Left lung (tissue), 4 donors: ENCODE measurements at regions not wholly inside any gene's neighbourhood (a gene's known extent, or its start where the extent isn't known, plus 50 kb on each side); places are given as distances from the start of the nearest gene placed in this dataset.
"Not testable (repeated sequence)": the region's sequence is repeated elsewhere in the genome, so short reads cannot be mapped to it uniquely, and the experiment has no call there.

Experiments
- ATAC-seq: fragments of 200-7000 bp; cut with Tn5 transposase; one replicate; pipeline ENCODE4 v1.9.1; 2020; ENCODE audit warnings: moderate library complexity
- DNase-seq, 4 donors: peaks; one replicate each; pipeline ENCODE4 v3.0.0-alpha.2; 2013 to 2020
- H3K27ac ChIP-seq, 2 donors: fragments of 200-600 bp; sonication (generic) in 1 of 2; one replicate each; pipeline versions ENCODE4 v1.5.0 to v1.8.0; 2020 to 2021
- H3K27me3 ChIP-seq, 2 donors: fragments of 200-600 bp; sonication (generic) in 1 of 2; one replicate each; pipeline versions ENCODE4 v1.5.0 to v1.8.0; 2020 to 2021
- H3K36me3 ChIP-seq, 2 donors: fragments of 200-600 bp; sonication (generic) in 1 of 2; one replicate each; pipeline versions ENCODE4 v1.5.0 to v1.8.0; 2020 to 2021
- H3K4me1 ChIP-seq, 2 donors: fragments of 200-600 bp; one replicate each; pipeline ENCODE4 v1.8.0; 2021
- H3K4me3 ChIP-seq, 2 donors: fragments of 200-600 bp; sonication (generic) in 1 of 2; one replicate each; pipeline versions ENCODE4 v1.5.0 to v1.8.0; 2020 to 2021; ENCODE audit warnings: mild to moderate bottlenecking in 1 of 2
- H3K9me3 ChIP-seq, 2 donors: fragments of 200-600 bp; sonication (generic) in 1 of 2; one replicate each; pipeline versions ENCODE4 v1.5.0 to v1.8.0; 2020 to 2021
- CTCF ChIP-seq, 2 donors: fragments of 200-600 bp; sonication (generic) in 1 of 2; IDR thresholded peaks; one replicate each; pipeline versions ENCODE4 v1.5.0 to v1.8.0; 2021; ENCODE audit warnings: antibody characterized with exemption in 2 of 2
- intact Hi-C, 2 donors: fragments of 100-400 bp; cut with DNase I; formaldehyde crosslinking; loops; one replicate each; pipeline versions ENCODE4 v1.11.2 to v1.14.2; 2022
- microRNA-seq, 2 donors: library from miRNA; unstranded; fragments of <30 nt; microRNA quantifications; one replicate each; pipeline ENCODE4, GENCODE V29; 2019
- donor health status: DM: no; HTN: yes; CAD: no.
- donor health status: DM: no; HTN: no; CAD: no.

- Histone ChIP-seq H3K27me3 (peaks cover 0 to 7% of the 10 kb centered on the region in 2 donors), H3K4me3 (no peak overlapping the region), H3K9me3 (peaks cover 0 to 6% of the 10 kb centered on the region in 2 donors), H3K4me1 (no peaks in the 10 kb centered on the region), H3K36me3 (no peaks in the 10 kb centered on the region), H3K27ac (no peak overlapping the region)
- TF ChIP-seq CTCF (IDR thresholded peaks at IDR 0.05): no peak
- no peak for DNase-seq
- no peak for ATAC-seq
- intact Hi-C loops: no loop called here
Observed at GRCh38 chr11:79501707-79502106, 60.9 kb upstream of the TENM4 start.

GRCh38 chr11:79499929-79500328 is 59.1 kb upstream of the TENM4 start:
- intact Hi-C loops: not testable (repeated sequence)

GRCh38 chr11:79498667-79499066 is 57.8 kb upstream of the TENM4 start:
- Histone ChIP-seq H3K27ac (no peak overlapping the region), H3K4me1 (no peaks in the 10 kb centered on the region), H3K4me3 (no peak overlapping the region), H3K9me3 (peaks cover 0 to 6% of the 10 kb centered on the region in 2 donors), H3K36me3 (no peaks in the 10 kb centered on the region), H3K27me3 (no peaks in the 10 kb centered on the region)
- ATAC-seq: no peak
- no peak for DNase-seq
- intact Hi-C loops: no loop called here
- no peak for TF ChIP-seq CTCF (IDR thresholded peaks at IDR 0.05)

More at GRCh38 chr11:79499929-79500328, 59.1 kb upstream of the TENM4 start:
- ATAC-seq, H3K27me3 ChIP-seq, H3K4me1 ChIP-seq, H3K4me3 ChIP-seq, H3K36me3 ChIP-seq, H3K27ac ChIP-seq, H3K9me3 ChIP-seq: not testable (repeated sequence)
- peak in 1 of 4 donors; percentile 69 for DNase-seq

GRCh38 chr11:79493555-79494171 is 52.8 kb upstream of the TENM4 start:
- Histone ChIP-seq H3K36me3 (no peaks in the 10 kb centered on the region), H3K27ac (no peak overlapping the region), H3K27me3 (no peaks in the 10 kb centered on the region), H3K9me3 (peaks cover 0 to 4% of the 10 kb centered on the region in 2 donors), H3K4me1 (no peaks in the 10 kb centered on the region), H3K4me3 (no peak overlapping the region)
- peak; percentile 80 to 83 for TF ChIP-seq CTCF (IDR thresholded peaks at IDR 0.05)
- ATAC-seq (peak; percentile 97), DNase-seq (peak; percentile 55 to 83 (median 70))
- intact Hi-C loops: no loop called here

- DNase-seq (no peak), ATAC-seq (no peak)
- Histone ChIP-seq H3K27me3 (no peaks in the 10 kb centered on the region), H3K36me3 (no peaks in the 10 kb centered on the region), H3K27ac (no peak overlapping the region), H3K9me3 (peaks cover 0 to 2% of the 10 kb centered on the region in 2 donors), H3K4me3 (no peak overlapping the region), H3K4me1 (no peaks in the 10 kb centered on the region)
- intact Hi-C loops: no loop called here
- TF ChIP-seq CTCF (IDR thresholded peaks at IDR 0.05): no peak
Observed at GRCh38 chr11:79492008-79492407, 51.2 kb upstream of the TENM4 start.

Small RNA genes lying in the stretch of these regions (microRNA-seq; reads per million reads assigned to microRNA genes)
- gene MIR4300: 0 reads per million in 2 donors
